OCI-LY7 (cell line): ENCODE measurements at regions not wholly inside any gene's neighbourhood (a gene's known extent, or its start where the extent isn't known, plus 50 kb on each side); places are given as distances from the start of the nearest gene placed in this dataset.

Experiments
- BruUV-seq: library from RNA; stranded (reverse); fragments of 400-500 nt; replicated peaks from 2 replicates; lab custom pipeline; 2021; lab: Mats Ljungman, UMichigan
- CTCF ChIA-PET: fragments of 300-600 bp; sonication (Branson Sonifier 250); formaldehyde crosslinking; loops from one replicate; lab custom pipeline; 2022; ENCODE audit warnings: antibody characterized with exemption; ENCODE audit not compliant: unreplicated experiment; lab: Charles Lee
- POLR2A ChIA-PET: fragments of 300-600 bp; sonication (Branson Sonifier 250); formaldehyde crosslinking; loops from one replicate; lab custom pipeline; 2022; ENCODE audit warnings: antibody characterized with exemption; lab: Charles Lee
- DNase-seq: peaks from one replicate; pipeline ENCODE4 v3.0.0-alpha.2; 2015; ENCODE audit warnings: low spot score
- H2AFZ ChIP-seq: fragments of 200-600 bp; sonication (generic), shearing (Covaris generic); 2 replicates; pipeline ENCODE4 v1.6.1; 2014; ENCODE audit warnings: mild to moderate bottlenecking, antibody characterized with exemption, low read length, moderate library complexity
- H3K27ac ChIP-seq: fragments of 200-600 bp; sonication (generic); 2 replicates; pipeline ENCODE4 v1.5.1; 2014; ENCODE audit warnings: mixed run types, low read depth, mild to moderate bottlenecking, moderate library complexity, low read length, inconsistent platforms; ENCODE audit not compliant: poor library complexity, severe bottlenecking
- H3K36me3 ChIP-seq: fragments of 200-600 bp; sonication (generic); 2 replicates; pipeline ENCODE4 v1.6.1; 2014; ENCODE audit warnings: mild to moderate bottlenecking, antibody characterized with exemption, low read length, moderate library complexity, mixed read lengths; ENCODE audit not compliant: insufficient read depth
- H3K4me1 ChIP-seq: fragments of 200-600 bp; sonication (generic); 2 replicates; pipeline ENCODE4 v1.5.1; 2014; ENCODE audit warnings: mild to moderate bottlenecking, low read length; ENCODE audit not compliant: insufficient read depth, poor library complexity, severe bottlenecking
- H3K4me2 ChIP-seq: fragments of 200-600 bp; sonication (generic); 2 replicates; pipeline ENCODE4 v1.6.1; 2014; ENCODE audit warnings: mild to moderate bottlenecking, low read length
- H3K4me3 ChIP-seq: fragments of 200-600 bp; sonication (generic); 2 replicates; pipeline ENCODE4 v1.5.1; 2014; ENCODE audit warnings: mild to moderate bottlenecking, low read depth, low read length; ENCODE audit not compliant: poor library complexity, severe bottlenecking
- H3K79me2 ChIP-seq: fragments of 200-600 bp; sonication (generic); 2 replicates; pipeline ENCODE4 v1.6.1; 2016; ENCODE audit warnings: low read depth, mild to moderate bottlenecking, low read length, moderate library complexity, mixed read lengths; ENCODE audit not compliant: insufficient read depth
- H3K9me2 ChIP-seq: fragments of 200-600 bp; sonication (generic); 2 replicates; pipeline ENCODE4 v1.6.1; 2016; ENCODE audit warnings: mild to moderate bottlenecking, low read length, mixed read lengths; ENCODE audit not compliant: insufficient read depth
- H3K9me3 ChIP-seq: fragments of 200-600 bp; sonication (generic); 2 replicates; pipeline ENCODE4 v1.6.1; 2014; ENCODE audit warnings: mild to moderate bottlenecking, mixed run types, low read length, mixed read lengths
- H4K20me1 ChIP-seq: fragments of 200-600 bp; sonication (generic); 2 replicates; pipeline ENCODE4 v1.6.1; 2014; ENCODE audit warnings: mild to moderate bottlenecking, antibody characterized with exemption, low read length, moderate library complexity, mixed read lengths; ENCODE audit not compliant: insufficient read depth
- EZH2phosphoT487 ChIP-seq: fragments of 200-600 bp; sonication (generic); IDR thresholded peaks from 2 replicates; pipeline ENCODE4 v1.6.1; 2018; ENCODE audit warnings: low read depth, borderline replicate concordance, mild to moderate bottlenecking, mixed run types, antibody characterized with exemption, low read length, moderate library complexity, mixed read lengths
- intact Hi-C: fragments of 100-400 bp; cut with micrococcal nuclease; formaldehyde crosslinking; loops from one replicate; pipeline ENCODE4 v1.10.0; 2022; ENCODE audit not compliant: unreplicated experiment
- TF ChIP-seq, protein P1 (sequence below): fragments of 200-600 bp; sonication (generic); conservative IDR thresholded peaks from 2 replicates; pipeline ENCODE4 v1.5.1; 2014; ENCODE audit warnings: mild to moderate bottlenecking, antibody characterized with exemption, low read length, moderate library complexity, mixed read lengths

DNA sequence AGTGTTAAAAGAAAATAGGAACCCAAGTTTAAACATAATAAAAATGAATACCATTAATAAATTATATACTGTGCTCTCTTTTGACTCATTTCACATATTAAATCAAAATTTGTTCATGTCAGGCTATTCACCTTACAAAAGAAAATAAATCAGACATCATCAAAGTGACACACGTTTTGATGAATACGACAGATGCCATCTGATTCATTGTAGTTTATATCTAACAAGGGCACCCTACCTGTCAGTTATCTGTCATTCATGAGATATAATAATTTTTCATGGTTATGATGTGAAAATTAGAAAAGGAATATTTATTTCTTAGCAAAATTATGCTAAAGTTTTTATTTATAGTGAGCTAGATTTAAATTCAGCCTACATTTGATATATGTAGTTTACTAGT, 188.1 kb upstream of the PCDH17 start:
- H2AFZ ChIP-seq = no peak overlapping the region
- no peaks in the 10 kb centered on the region for H3K79me2 ChIP-seq
- no peak for TF ChIP-seq EZH2phosphoT487
- TF ChIP-seq, protein P1, sequence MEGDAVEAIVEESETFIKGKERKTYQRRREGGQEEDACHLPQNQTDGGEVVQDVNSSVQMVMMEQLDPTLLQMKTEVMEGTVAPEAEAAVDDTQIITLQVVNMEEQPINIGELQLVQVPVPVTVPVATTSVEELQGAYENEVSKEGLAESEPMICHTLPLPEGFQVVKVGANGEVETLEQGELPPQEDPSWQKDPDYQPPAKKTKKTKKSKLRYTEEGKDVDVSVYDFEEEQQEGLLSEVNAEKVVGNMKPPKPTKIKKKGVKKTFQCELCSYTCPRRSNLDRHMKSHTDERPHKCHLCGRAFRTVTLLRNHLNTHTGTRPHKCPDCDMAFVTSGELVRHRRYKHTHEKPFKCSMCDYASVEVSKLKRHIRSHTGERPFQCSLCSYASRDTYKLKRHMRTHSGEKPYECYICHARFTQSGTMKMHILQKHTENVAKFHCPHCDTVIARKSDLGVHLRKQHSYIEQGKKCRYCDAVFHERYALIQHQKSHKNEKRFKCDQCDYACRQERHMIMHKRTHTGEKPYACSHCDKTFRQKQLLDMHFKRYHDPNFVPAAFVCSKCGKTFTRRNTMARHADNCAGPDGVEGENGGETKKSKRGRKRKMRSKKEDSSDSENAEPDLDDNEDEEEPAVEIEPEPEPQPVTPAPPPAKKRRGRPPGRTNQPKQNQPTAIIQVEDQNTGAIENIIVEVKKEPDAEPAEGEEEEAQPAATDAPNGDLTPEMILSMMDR = no peak
- no peaks in the 10 kb centered on the region for H3K4me1 ChIP-seq
- H3K36me3 ChIP-seq = no peaks in the 10 kb centered on the region
- DNase-seq = no peak
- ChIA-PET CTCF (no interaction called here), POLR2A (interaction anchor here (0.8 kb wide), 1 partner anchor 57 kb away, joined by 4 read pairs; no protein-coding TSS in a partner anchor)
- H3K27ac ChIP-seq = no peak overlapping the region
- H3K4me3 ChIP-seq = no peak overlapping the region
- intact Hi-C loops = no loop called here
- no TSS peak for BruUV-seq
- no peak overlapping the region for H3K4me2 ChIP-seq
- H3K9me2 ChIP-seq = no peaks in the 10 kb centered on the region
- no peaks in the 10 kb centered on the region for H3K9me3 ChIP-seq
- no peaks in the 10 kb centered on the region for H4K20me1 ChIP-seq

DNA sequence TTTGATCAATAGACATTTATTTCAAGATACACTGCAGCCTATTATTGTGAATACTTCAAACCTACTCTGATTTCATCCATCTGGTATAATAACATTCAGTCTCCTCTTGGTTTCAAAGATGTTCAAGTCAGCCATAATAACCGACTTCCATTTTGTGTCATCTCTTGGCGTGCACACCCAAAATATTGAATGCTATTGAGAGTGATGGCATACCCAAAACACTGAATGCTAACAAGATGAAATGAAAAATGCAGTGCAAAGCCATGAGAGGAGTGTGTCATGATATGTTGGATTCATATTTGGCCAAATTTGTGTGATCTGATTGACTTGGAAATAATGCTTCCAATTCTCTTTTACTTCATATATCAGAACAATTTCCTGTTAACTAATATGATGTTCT, 181.2 kb upstream of the PCDH17 start:
- Histone ChIP-seq H4K20me1 (no peaks in the 10 kb centered on the region), H3K4me1 (no peaks in the 10 kb centered on the region), H2AFZ (no peak overlapping the region), H3K79me2 (no peaks in the 10 kb centered on the region), H3K36me3 (no peaks in the 10 kb centered on the region), H3K9me2 (no peaks in the 10 kb centered on the region), H3K9me3 (no peaks in the 10 kb centered on the region), H3K27ac (no peak overlapping the region), H3K4me3 (no peak overlapping the region), H3K4me2 (no peak overlapping the region)
- DNase-seq = no peak
- intact Hi-C loops = no loop called here
- TF ChIP-seq, protein P1 = no peak
- TF ChIP-seq EZH2phosphoT487 = no peak
- ChIA-PET POLR2A (no interaction called here), CTCF (no interaction called here)
- no TSS peak for BruUV-seq

GRCh38 chr13:57452228-57452627, 179.3 kb upstream of the PCDH17 start:
- Histone ChIP-seq H2AFZ (no peak overlapping the region), H3K4me2 (no peak overlapping the region), H3K36me3 (no peaks in the 10 kb centered on the region), H3K9me2 (no peaks in the 10 kb centered on the region), H3K9me3 (no peaks in the 10 kb centered on the region), H3K27ac (no peak overlapping the region), H3K79me2 (no peaks in the 10 kb centered on the region), H4K20me1 (no peaks in the 10 kb centered on the region), H3K4me1 (no peaks in the 10 kb centered on the region), H3K4me3 (no peak overlapping the region)
- no TSS peak for BruUV-seq
- intact Hi-C loops = no loop called here
- ChIA-PET CTCF (no interaction called here), POLR2A (no interaction called here)
- no peak for TF ChIP-seq EZH2phosphoT487
- TF ChIP-seq, protein P1 = no peak
- no peak for DNase-seq
